HepG2 (cell line): ENCODE measurements at regions not wholly inside any gene's neighbourhood (a gene's known extent, or its start where the extent isn't known, plus 50 kb on each side); places are given as distances from the start of the nearest gene placed in this dataset.

Experiments used
- ATAC-seq: fragments of 200-7000 bp; cut with Tn5 transposase; 3 replicates; pipeline ENCODE4 v1.9.1; 2020; ENCODE audit warnings: mild to moderate bottlenecking, moderate library complexity
- BruUV-seq: library from RNA; stranded (reverse); fragments of 400-500 nt; replicated peaks from 2 replicates; lab custom pipeline; 2021; lab: Mats Ljungman, UMichigan
- CTCF ChIA-PET: fragments of 300-600 bp; formaldehyde crosslinking; extraction: SDS; loops from one replicate; lab custom pipeline; 2021; ENCODE audit warnings: low total read pairs, inconsistent platforms, low intra/inter-chr PET ratio; lab: Yijun Ruan, JAX
- POLR2A ChIA-PET: fragments of 350-600 bp; sonication (Branson Sonifier 250); formaldehyde crosslinking; loops from one replicate; lab custom pipeline; 2020; ENCODE audit warnings: antibody characterized with exemption, inconsistent platforms; lab: Yijun Ruan, JAX
- DNase-seq: peaks from one replicate; pipeline ENCODE4 v3.0.0-alpha.2; 2015; ENCODE audit warnings: low spot score
- FAIRE-seq: peaks from 3 replicates; lab custom pipeline; 2011; peaks lifted over from hg19 to GRCh38; lab: Jason Lieb, UNC
- H2AFZ ChIP-seq: one replicate; pipeline ENCODE4 v1.6.1; 2011; ENCODE audit warnings: low read length, inconsistent platforms
- H3K27ac ChIP-seq: fragments of 300-600 bp; 3 replicates; pipeline ENCODE4 v1.8.0; 2011; ENCODE audit warnings: mixed run types, mild to moderate bottlenecking, mixed read lengths, low read length, inconsistent platforms; ENCODE audit not compliant: insufficient read depth; ENCODE audit errors: extremely low read length
- H3K27me3 ChIP-seq, 2 experiments: fragments of 200-600 bp in 1 of 2; 2 replicates in 1 of 2; 3 replicates in 1 of 2; pipeline versions ENCODE4 v1.6.0 to v1.8.0; 2011; ENCODE audit warnings: low read length in 2 of 2, mild to moderate bottlenecking in 2 of 2, moderate library complexity in 2 of 2, inconsistent platforms in 1 of 2; ENCODE audit not compliant: insufficient read depth in 2 of 2, control insufficient read depth in 1 of 2
- H3K36me3 ChIP-seq, 2 experiments: fragments of 200-600 bp in 1 of 2; replicated peaks in 1 of 2; 2 replicates in 1 of 2; 3 replicates in 1 of 2; pipeline versions ENCODE4 v1.5.1 to v1.8.0; 2011; ENCODE audit warnings: low read length in 2 of 2, inconsistent platforms in 1 of 2; ENCODE audit not compliant: insufficient read depth in 2 of 2, control insufficient read depth in 1 of 2
- H3K4me1 ChIP-seq: 2 replicates; pipeline ENCODE4 v1.5.1; 2012; ENCODE audit warnings: low read length, inconsistent platforms; ENCODE audit not compliant: insufficient read depth
- H3K4me2 ChIP-seq: 2 replicates; pipeline ENCODE4 v1.6.0; 2011; ENCODE audit warnings: low read depth, low read length, inconsistent platforms
- H3K4me3 ChIP-seq, 3 experiments: fragments of 200-600 bp in 1 of 3; sonication (generic), shearing (Covaris generic) in 1 of 3; replicated peaks in 1 of 3; 2 replicates each; pipeline ENCODE4 v1.5.1; 2011 to 2016; ENCODE audit warnings: low read length in 3 of 3, inconsistent platforms in 2 of 3, low read depth in 2 of 3, mild to moderate bottlenecking in 2 of 3, control low read depth in 1 of 3, mixed read lengths in 1 of 3; ENCODE audit not compliant: insufficient read depth in 1 of 3
- H3K79me2 ChIP-seq: one replicate; pipeline ENCODE4 v1.6.1; 2011; ENCODE audit warnings: low read length, inconsistent platforms; ENCODE audit not compliant: insufficient read depth
- H3K9ac ChIP-seq: 2 replicates; pipeline ENCODE4 v1.6.0; 2011; ENCODE audit warnings: mild to moderate bottlenecking, low read depth, low read length, inconsistent platforms; ENCODE audit not compliant: insufficient read depth
- H3K9me3 ChIP-seq: 2 replicates; pipeline ENCODE4 v1.5.1; 2012; ENCODE audit warnings: mild to moderate bottlenecking, low read length
- H4K20me1 ChIP-seq: 2 replicates; pipeline ENCODE4 v1.6.0; 2011; ENCODE audit warnings: inconsistent platforms, mild to moderate bottlenecking, low read length, moderate library complexity; ENCODE audit not compliant: insufficient read depth
- BCL6 ChIP-seq: IDR thresholded peaks from 2 replicates; pipeline ENCODE4 v1.6.1; 2016; ENCODE audit warnings: missing genetic modification reagents, missing compliant biosample characterization
- KDM2A ChIP-seq: sonication (generic); formaldehyde crosslinking; IDR thresholded peaks from 2 replicates; pipeline ENCODE4 v1.4.0; 2020; ENCODE audit warnings: low read depth, missing genetic modification reagents, borderline replicate concordance
- MAFF ChIP-seq: IDR thresholded peaks from 2 replicates; pipeline ENCODE4 v1.6.1; 2011; ENCODE audit warnings: low read depth, low read length, improper control_type of control experiment
- NCOA1 ChIP-seq: sonication (generic); formaldehyde crosslinking; IDR thresholded peaks from 2 replicates; pipeline ENCODE4 v1.9.0; 2021; ENCODE audit warnings: missing genetic modification reagents
- PTBP1 ChIP-seq: fragments of 200-400 bp; formaldehyde crosslinking; IDR thresholded peaks from 2 replicates; pipeline ENCODE4 v1.6.1; 2018; ENCODE audit warnings: low read length, low read depth; ENCODE audit not compliant: poor library complexity, severe bottlenecking
- RFX3 ChIP-seq: IDR thresholded peaks from 2 replicates; pipeline ENCODE4 v1.6.1; 2016; ENCODE audit warnings: missing biosample characterization, missing genetic modification reagents
- SNAPC2 ChIP-seq: sonication (generic); formaldehyde crosslinking; IDR thresholded peaks from 2 replicates; pipeline ENCODE4 v1.8.1; 2022; ENCODE audit warnings: mild to moderate bottlenecking, missing genetic modification reagents
- ZNF12 ChIP-seq: sonication (generic); formaldehyde crosslinking; IDR thresholded peaks from 2 replicates; pipeline ENCODE4 v1.5.0; 2020; ENCODE audit warnings: missing genetic modification reagents
- ZNF83 ChIP-seq: sonication (generic); formaldehyde crosslinking; IDR thresholded peaks from 2 replicates; pipeline ENCODE4 v1.4.0; 2020; ENCODE audit warnings: missing genetic modification reagents, mild to moderate bottlenecking, borderline replicate concordance
- ZSCAN22 ChIP-seq: sonication (generic); formaldehyde crosslinking; IDR thresholded peaks from 2 replicates; pipeline ENCODE4 v1.4.0; 2020; ENCODE audit warnings: mild to moderate bottlenecking, missing genetic modification reagents
- WGBS: methylation state at CpG from one replicate; pipeline ENCODE4 v1.1.6; 2017; ENCODE audit warnings: low lambda C conversion rate; 5-methylcytosine and 5-hydroxymethylcytosine counted together
- in situ Hi-C: cut with HindIII; loops from 2 replicates; pipeline ENCODE4 v1.10.0; 2017; ENCODE audit warnings: low pct_unique_long_range_greater_than_20kb; ENCODE audit not compliant: extremely low pct_ligation_motif_present
- intact Hi-C: fragments of 100-400 bp; cut with micrococcal nuclease; formaldehyde crosslinking; loops from one replicate; pipeline ENCODE4 v1.10.0; 2022; ENCODE audit not compliant: unreplicated experiment
- TF ChIP-seq, protein P1 (sequence below): sonication (generic); formaldehyde crosslinking; conservative IDR thresholded peaks from 2 replicates; pipeline ENCODE4 v1.4.0; 2020; ENCODE audit warnings: missing genetic modification reagents
- TF ChIP-seq, protein P2 (sequence below): sonication (generic); formaldehyde crosslinking; IDR thresholded peaks from 2 replicates; pipeline ENCODE4 v1.4.0; 2020; ENCODE audit warnings: missing genetic modification reagents, mild to moderate bottlenecking, borderline replicate concordance
- TF ChIP-seq, protein P3 (sequence below): IDR thresholded peaks from 2 replicates; pipeline ENCODE4 v1.6.1; 2016; ENCODE audit warnings: low read depth, missing genetic modification reagents, missing compliant biosample characterization
- TF ChIP-seq, protein P4 (sequence below): fragments of 450-650 bp; IDR thresholded peaks from 2 replicates; pipeline ENCODE4 v1.6.1; 2017; ENCODE audit warnings: mild to moderate bottlenecking

DNA sequence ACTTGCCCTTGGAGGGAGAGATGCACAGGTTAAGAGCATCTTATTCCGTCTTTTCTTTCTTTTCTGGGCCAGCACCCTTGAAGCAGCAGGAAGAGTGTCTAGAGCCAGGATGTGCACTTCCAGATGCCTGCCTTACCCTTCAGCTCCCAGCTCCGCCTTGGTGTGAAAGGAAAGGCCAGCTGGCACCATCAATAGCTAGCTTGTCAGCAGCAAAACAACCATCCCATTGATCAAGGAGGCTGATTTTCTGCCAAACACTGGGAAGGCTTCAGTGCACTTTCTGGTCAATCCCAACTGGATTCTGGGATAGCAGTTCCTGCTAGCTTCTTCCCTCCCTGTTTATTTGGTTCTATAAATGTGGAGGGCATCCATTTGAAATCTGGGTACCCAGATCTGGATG is 110.9 kb upstream of the GALNT15 start:
- no peak overlapping the region for H3K4me2 ChIP-seq
- ATAC-seq (no peak), FAIRE-seq (no peak), DNase-seq (no peak)
- intact Hi-C loops (loop anchor here (5.0 to 10.0 kb wide), 2 partner anchors 184 to 459 kb away; partner anchors contain the start of genes BTD and HACL1), in situ Hi-C loops (no loop called here)
- no peaks in the 10 kb centered on the region for H4K20me1 ChIP-seq
- CTCF ChIA-PET: no interaction called here
- no peaks in the 10 kb centered on the region for H3K36me3 ChIP-seq
- no peaks in the 10 kb centered on the region for H3K27me3 ChIP-seq
- H3K79me2 ChIP-seq: no peaks in the 10 kb centered on the region
- POLR2A ChIA-PET: no interaction called here
- H3K9me3 ChIP-seq: no peaks in the 10 kb centered on the region
- H3K27ac ChIP-seq: no peak overlapping the region
- peaks cover 40% of the 10 kb centered on the region for H3K4me1 ChIP-seq
- no peak overlapping the region for H2AFZ ChIP-seq
- H3K4me3 ChIP-seq: no peak overlapping the region
- BruUV-seq: no TSS peak
- WGBS: 94% methylated on average over 2 of the region's 2 CpGs
- no peak overlapping the region for H3K9ac ChIP-seq
- no peak for TF ChIP-seq PTBP1
- no peak for TF ChIP-seq SNAPC2 (CRISPR knock-in tag)
- TF ChIP-seq MAFF: no peak
- TF ChIP-seq, protein P1, sequence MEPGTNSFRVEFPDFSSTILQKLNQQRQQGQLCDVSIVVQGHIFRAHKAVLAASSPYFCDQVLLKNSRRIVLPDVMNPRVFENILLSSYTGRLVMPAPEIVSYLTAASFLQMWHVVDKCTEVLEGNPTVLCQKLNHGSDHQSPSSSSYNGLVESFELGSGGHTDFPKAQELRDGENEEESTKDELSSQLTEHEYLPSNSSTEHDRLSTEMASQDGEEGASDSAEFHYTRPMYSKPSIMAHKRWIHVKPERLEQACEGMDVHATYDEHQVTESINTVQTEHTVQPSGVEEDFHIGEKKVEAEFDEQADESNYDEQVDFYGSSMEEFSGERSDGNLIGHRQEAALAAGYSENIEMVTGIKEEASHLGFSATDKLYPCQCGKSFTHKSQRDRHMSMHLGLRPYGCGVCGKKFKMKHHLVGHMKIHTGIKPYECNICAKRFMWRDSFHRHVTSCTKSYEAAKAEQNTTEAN (CRISPR knock-in tag): no peak
- no peak for TF ChIP-seq KDM2A (CRISPR knock-in tag)
- TF ChIP-seq, protein P2, sequence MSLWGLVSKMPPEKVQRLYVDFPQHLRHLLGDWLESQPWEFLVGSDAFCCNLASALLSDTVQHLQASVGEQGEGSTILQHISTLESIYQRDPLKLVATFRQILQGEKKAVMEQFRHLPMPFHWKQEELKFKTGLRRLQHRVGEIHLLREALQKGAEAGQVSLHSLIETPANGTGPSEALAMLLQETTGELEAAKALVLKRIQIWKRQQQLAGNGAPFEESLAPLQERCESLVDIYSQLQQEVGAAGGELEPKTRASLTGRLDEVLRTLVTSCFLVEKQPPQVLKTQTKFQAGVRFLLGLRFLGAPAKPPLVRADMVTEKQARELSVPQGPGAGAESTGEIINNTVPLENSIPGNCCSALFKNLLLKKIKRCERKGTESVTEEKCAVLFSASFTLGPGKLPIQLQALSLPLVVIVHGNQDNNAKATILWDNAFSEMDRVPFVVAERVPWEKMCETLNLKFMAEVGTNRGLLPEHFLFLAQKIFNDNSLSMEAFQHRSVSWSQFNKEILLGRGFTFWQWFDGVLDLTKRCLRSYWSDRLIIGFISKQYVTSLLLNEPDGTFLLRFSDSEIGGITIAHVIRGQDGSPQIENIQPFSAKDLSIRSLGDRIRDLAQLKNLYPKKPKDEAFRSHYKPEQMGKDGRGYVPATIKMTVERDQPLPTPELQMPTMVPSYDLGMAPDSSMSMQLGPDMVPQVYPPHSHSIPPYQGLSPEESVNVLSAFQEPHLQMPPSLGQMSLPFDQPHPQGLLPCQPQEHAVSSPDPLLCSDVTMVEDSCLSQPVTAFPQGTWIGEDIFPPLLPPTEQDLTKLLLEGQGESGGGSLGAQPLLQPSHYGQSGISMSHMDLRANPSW (CRISPR knock-in tag): no peak
- no peak for TF ChIP-seq ZNF83 (CRISPR knock-in tag)
- no peak for TF ChIP-seq ZSCAN22 (CRISPR knock-in tag)
- TF ChIP-seq NCOA1 (CRISPR knock-in tag): no peak
- TF ChIP-seq BCL6 (CRISPR knock-in tag): no peak
- TF ChIP-seq ZNF12: no peak
- TF ChIP-seq RFX3 (CRISPR knock-in tag): no peak
- TF ChIP-seq, protein P3, sequence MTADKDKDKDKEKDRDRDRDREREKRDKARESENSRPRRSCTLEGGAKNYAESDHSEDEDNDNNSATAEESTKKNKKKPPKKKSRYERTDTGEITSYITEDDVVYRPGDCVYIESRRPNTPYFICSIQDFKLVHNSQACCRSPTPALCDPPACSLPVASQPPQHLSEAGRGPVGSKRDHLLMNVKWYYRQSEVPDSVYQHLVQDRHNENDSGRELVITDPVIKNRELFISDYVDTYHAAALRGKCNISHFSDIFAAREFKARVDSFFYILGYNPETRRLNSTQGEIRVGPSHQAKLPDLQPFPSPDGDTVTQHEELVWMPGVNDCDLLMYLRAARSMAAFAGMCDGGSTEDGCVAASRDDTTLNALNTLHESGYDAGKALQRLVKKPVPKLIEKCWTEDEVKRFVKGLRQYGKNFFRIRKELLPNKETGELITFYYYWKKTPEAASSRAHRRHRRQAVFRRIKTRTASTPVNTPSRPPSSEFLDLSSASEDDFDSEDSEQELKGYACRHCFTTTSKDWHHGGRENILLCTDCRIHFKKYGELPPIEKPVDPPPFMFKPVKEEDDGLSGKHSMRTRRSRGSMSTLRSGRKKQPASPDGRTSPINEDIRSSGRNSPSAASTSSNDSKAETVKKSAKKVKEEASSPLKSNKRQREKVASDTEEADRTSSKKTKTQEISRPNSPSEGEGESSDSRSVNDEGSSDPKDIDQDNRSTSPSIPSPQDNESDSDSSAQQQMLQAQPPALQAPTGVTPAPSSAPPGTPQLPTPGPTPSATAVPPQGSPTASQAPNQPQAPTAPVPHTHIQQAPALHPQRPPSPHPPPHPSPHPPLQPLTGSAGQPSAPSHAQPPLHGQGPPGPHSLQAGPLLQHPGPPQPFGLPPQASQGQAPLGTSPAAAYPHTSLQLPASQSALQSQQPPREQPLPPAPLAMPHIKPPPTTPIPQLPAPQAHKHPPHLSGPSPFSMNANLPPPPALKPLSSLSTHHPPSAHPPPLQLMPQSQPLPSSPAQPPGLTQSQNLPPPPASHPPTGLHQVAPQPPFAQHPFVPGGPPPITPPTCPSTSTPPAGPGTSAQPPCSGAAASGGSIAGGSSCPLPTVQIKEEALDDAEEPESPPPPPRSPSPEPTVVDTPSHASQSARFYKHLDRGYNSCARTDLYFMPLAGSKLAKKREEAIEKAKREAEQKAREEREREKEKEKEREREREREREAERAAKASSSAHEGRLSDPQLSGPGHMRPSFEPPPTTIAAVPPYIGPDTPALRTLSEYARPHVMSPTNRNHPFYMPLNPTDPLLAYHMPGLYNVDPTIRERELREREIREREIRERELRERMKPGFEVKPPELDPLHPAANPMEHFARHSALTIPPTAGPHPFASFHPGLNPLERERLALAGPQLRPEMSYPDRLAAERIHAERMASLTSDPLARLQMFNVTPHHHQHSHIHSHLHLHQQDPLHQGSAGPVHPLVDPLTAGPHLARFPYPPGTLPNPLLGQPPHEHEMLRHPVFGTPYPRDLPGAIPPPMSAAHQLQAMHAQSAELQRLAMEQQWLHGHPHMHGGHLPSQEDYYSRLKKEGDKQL (CRISPR knock-in tag): no peak
- TF ChIP-seq, protein P4, sequence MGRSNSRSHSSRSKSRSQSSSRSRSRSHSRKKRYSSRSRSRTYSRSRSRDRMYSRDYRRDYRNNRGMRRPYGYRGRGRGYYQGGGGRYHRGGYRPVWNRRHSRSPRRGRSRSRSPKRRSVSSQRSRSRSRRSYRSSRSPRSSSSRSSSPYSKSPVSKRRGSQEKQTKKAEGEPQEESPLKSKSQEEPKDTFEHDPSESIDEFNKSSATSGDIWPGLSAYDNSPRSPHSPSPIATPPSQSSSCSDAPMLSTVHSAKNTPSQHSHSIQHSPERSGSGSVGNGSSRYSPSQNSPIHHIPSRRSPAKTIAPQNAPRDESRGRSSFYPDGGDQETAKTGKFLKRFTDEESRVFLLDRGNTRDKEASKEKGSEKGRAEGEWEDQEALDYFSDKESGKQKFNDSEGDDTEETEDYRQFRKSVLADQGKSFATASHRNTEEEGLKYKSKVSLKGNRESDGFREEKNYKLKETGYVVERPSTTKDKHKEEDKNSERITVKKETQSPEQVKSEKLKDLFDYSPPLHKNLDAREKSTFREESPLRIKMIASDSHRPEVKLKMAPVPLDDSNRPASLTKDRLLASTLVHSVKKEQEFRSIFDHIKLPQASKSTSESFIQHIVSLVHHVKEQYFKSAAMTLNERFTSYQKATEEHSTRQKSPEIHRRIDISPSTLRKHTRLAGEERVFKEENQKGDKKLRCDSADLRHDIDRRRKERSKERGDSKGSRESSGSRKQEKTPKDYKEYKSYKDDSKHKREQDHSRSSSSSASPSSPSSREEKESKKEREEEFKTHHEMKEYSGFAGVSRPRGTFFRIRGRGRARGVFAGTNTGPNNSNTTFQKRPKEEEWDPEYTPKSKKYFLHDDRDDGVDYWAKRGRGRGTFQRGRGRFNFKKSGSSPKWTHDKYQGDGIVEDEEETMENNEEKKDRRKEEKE: no peak
